Middle frontal gyrus (tissue), 1 donor: ENCODE measurements at regions not wholly inside any gene's neighbourhood (a gene's known extent, or its start where the extent isn't known, plus 50 kb on each side); places are given as distances from the start of the nearest gene placed in this dataset.
"Not testable (repeated sequence)": the region's sequence is repeated elsewhere in the genome, so short reads cannot be mapped to it uniquely, and the experiment has no call there.

Experiments used
- DNase-seq: peaks from one replicate; pipeline ENCODE4 v3.0.0-alpha.2; 2015; ENCODE audit warnings: low spot score; ENCODE audit errors: extremely low spot score

- DNase-seq: no peak
Measured at GRCh38 chr18:41071826-41072225, 883.2 kb upstream of the PIK3C3 start.

DNA sequence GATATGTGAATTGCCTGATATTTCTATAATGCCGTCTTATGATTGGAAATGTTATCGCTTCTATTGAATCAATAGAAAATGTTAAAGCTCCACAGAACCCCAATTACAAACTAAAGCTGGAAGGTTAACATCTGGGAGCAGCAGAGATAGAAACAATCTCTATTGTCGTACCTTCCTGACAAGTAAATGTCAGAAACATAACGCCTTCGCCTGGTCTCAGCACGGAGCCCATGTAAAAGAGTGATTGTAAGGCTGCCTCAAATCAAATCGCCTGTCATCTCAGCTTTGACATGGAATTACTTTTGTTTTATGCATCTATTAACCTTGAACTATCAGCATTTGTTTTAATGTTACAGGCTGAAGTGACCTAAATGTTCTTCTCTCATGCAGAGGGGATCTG is 885.9 kb upstream of the PIK3C3 start:
- DNase-seq: no peak

- DNase-seq: no peak
Measured at GRCh38 chr18:41064916-41065315, 890.1 kb upstream of the PIK3C3 start.

DNA sequence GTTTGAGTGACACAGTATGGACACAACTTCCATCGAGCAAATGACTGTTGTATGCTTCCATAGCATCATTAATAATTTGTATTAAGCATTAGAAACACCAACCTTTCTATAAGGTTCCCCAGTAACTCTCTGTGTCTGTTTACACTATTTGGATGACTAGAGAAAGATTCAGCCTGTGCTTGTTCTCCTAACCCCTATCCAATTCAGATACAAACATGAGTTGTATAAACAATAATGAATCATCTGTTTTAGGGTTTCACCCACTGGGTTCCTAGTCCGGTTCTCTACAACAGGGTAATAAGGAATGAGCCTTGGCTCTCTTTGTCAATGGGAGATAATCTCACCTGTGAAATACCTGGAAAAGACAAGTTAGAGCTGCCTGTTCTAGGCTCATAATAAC is 894.1 kb upstream of the PIK3C3 start:
- no peak for DNase-seq

DNA sequence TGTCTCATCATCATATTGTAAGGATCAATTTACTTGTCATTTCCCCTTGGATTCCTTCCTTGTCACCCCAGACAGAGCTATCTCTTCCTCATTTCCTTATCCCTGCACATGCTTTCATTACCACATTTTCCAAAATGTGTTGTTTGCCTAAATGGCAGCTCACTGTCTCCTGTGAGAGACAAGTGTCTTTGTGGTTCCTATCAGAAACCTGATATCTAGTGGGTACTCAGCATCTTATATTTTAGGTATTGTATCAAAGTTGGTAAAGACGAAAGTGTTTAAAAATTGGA is 896.0 kb upstream of the PIK3C3 start:
- no peak for DNase-seq

DNA sequence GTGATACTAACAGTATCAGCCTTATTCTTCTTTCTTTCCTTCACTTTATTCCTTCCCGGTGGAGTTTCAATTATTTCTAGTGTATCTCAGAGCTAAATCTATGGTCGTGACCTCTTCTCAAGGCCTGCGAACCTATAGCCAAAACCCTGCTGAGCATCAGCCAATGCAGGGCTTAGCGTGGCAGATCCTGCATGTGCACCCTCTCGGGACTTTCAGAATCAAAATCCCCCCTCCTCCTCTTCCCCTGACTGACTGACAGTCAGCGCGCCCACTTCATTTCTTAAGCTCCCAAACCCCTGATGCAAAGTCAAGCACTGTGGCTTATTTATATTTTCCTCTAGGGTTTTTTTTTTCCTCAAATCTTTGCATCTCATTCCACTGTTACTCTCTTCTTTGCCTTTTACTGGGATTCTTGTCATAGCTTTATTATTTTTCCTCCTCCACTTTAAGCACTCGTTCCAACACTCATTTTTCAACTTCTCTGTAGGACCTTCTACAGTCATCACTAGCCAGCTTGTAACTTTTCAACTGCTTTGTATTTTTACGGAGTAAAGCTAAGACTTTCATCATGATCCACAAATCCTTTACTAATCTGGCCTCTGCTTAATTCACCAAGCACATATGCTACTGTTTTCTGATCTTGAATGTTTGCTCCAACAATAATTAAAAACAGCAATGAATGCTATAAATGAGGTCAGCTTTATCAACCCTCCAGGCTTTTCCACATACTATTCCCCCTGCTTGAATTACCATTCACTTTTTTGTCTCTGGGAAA is 896.5 kb upstream of the PIK3C3 start:
- DNase-seq: no peak

GRCh38 chr18:41052625-41053024 is 902.4 kb upstream of the PIK3C3 start:
- DNase-seq: no peak

DNA sequence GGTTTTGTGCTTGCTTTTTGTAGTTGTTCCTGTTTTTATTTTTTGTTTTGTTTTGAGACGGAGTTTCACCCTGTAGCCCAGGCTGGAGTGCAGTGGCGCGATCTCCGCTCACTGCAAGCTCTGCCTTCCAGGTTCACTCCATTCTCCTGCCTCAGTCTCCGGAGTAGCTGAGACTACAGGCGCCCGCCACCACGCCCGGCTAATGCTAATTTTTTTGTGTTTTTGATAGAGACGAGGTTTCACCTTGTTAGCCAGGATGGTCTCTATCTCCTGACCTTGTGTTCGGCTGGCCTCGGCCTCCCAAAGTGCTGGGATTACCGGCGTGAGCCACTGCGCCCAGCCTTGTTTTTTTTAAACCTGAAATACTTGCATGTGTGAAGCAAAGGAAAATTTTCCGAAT is 908.8 kb upstream of the PIK3C3 start:
- DNase-seq: not testable (repeated sequence)

GRCh38 chr18:41043876-41044275 is 911.2 kb upstream of the PIK3C3 start:
- no peak for DNase-seq

DNA sequence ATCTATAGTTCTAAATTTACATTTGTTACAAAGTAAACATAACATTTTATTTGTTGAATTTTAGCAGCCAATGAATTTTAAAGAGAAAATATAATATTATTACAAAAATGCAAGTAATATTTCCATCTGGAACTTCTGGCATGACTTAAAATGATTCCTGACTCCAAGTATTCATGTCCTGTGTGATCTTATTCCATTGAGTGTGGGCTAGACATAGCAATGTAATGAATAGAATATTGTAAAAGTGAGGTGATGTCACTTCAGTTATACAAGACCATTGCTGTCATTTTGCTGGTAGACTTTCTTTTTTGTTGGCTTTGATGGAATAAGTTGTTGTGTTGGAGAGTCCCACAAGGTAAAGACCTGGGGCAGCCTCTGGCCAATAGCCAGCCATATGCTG is 912.2 kb upstream of the PIK3C3 start:
- no peak for DNase-seq

DNA sequence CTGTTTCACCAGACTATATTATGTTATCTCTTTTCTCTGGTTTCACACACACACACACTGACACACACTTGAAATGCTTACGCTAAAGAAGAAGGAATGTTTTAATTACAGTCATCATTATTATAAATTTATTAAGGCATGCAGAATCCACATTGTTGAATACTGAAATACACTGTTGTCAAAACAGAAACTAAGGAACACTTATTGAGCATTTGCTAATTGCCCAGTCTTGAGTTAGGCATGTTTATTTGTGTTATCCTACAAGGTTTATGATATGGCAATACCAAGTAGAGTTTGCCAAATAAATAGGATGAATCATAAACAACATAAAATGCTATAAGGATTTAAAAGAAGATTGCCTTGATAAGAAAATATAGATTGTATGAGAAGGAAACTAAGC is 917.0 kb upstream of the PIK3C3 start:
- no peak for DNase-seq

DNA sequence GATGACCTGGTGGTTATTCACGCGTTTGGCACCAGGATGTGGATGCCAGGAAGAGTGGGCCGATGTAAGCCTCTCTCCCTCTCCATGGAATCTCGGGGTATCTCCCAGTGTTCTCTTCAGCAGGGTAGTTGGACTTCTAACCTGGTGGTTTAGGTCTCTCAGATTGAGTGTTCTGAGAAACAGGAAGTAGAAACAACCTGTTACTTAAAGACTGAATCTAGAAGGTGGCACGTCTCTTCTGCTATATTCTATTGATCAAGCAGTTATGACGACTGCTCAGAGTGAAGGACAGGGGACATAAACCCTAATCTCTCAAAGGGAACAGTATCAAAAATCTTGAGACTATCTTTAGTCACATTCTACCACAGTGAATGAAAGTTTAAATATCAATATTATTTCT is 918.7 kb upstream of the PIK3C3 start:
- no peak for DNase-seq

DNA sequence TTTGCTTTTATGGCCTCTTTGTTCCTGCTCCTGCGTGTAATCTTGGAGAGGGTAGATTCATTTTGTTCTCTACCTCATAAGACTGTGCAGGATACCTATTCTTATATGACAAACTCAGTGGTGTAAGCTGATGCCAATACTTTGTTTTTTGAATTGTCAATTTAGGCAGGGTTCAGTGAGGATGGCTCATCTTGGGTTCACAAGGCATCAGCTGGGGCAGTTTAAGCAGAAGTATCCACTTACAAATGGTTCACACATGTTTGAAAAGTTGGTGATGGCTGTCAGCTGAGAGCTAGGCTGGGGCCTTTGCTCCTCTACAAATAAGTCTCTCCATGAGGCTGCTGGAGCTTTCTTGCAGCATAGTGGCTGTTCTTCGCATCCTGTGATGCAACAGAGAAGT is 920.6 kb upstream of the PIK3C3 start:
- no peak for DNase-seq

GRCh38 chr18:41025666-41026065 is 929.4 kb upstream of the PIK3C3 start:
- DNase-seq: no peak

- DNase-seq: no peak
Measured at GRCh38 chr18:41024792-41025191, 930.2 kb upstream of the PIK3C3 start.

- no peak for DNase-seq
Measured at GRCh38 chr18:41022484-41022883, 932.5 kb upstream of the PIK3C3 start.

GRCh38 chr18:41021089-41021488 is 933.9 kb upstream of the PIK3C3 start:
- DNase-seq: no peak

GRCh38 chr18:41012194-41012593 is 942.8 kb upstream of the PIK3C3 start:
- no peak for DNase-seq

GRCh38 chr18:41009926-41010325 is 945.1 kb upstream of the PIK3C3 start:
- no peak for DNase-seq

DNA sequence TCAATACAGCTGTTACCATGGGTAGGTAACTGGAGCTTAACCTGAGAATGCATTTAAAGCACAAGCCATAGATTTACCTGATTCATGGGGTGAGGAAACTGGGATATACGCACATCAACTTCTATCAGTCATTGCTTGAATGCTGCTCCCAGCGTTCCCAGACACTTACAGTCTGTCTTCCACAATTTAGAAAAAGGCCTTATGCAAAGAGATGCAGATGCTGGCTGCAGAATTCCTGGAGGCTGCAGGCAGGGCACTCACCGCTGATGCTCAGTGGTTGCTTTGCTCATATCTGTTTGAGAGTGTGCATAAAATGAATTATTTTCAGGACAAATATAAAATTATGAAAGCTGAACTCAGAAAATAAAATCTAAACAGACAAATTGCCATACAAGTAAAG is 950.7 kb upstream of the PIK3C3 start:
- DNase-seq: no peak

- DNase-seq: no peak
Measured at GRCh38 chr18:40995529-40995928, 959.5 kb upstream of the PIK3C3 start.

DNA sequence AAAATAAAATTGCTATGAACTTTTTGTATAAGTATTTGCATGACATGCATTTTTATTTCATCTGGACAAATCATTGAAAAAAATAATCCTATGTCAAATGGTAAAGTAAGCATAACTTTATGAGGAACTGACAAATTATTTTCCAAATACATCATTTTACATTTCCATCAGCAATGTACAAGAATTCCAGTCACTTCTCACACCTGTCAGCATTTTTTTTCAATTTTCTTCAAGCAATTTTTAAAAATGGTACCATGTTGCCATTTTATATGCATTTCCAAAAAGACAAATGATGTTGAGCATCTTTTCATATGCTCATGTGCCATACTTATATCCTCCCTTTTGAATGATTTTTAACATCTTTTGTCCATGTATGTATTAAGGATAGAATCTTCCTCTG is 961.7 kb upstream of the PIK3C3 start:
- no peak for DNase-seq

DNA sequence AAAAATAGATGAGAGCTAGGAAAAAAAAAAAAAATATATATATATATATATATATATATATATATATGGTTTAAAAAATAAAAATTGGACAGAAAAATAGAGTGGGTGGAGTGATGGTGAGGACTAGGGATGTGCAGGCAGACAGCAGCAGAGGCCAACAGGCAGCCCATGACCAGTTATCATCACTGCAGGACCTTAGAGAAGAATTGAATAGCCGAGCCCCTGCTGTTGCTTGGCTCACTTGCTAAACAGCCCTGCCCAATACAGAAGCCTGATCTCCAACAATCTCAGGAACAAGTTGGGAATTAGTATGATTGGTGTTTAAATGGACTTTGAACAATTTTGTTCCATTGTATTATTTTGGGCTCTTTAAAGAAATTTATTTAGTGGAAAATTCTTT is 967.5 kb upstream of the PIK3C3 start:
- no peak for DNase-seq

DNA sequence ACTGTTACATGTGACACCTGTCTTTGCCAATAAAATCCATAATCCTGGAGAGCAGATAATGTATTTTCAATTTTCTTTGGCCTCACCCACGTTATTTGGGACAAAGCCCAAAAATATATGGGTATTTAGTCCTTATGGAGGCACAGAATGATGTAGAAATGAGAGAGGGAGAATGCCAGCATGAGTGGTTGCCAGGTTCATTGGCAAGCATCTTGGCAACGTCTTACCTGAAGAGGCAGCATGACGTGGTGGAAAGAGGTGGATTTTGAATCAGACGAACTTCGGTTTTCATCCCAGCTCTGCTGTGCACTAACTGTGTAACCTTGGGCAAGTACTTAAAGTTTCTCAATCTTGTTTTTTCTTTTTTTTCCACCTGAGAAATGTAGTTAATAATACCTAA is 969.6 kb upstream of the PIK3C3 start:
- DNase-seq: no peak
